ENCODE measurements at regions not wholly inside any gene's neighbourhood (a gene's known extent, or its start where the extent isn't known, plus 50 kb on each side); places are given as distances from the start of the nearest gene placed in this dataset.
A peak's percentile ranks its signal among the peaks of the same experiment; 100 is the strongest.

GRCh38 chr10:78742406-78742729 lies 326.4 kb upstream of the ZMIZ1 start:
- DNase-seq (ENCODE audit: low read depth) = no peak

GRCh38 chr10:78742730-78743615 lies 325.8 kb upstream of the ZMIZ1 start:
- no peak for DNase-seq (ENCODE audit: low read depth)

DNA sequence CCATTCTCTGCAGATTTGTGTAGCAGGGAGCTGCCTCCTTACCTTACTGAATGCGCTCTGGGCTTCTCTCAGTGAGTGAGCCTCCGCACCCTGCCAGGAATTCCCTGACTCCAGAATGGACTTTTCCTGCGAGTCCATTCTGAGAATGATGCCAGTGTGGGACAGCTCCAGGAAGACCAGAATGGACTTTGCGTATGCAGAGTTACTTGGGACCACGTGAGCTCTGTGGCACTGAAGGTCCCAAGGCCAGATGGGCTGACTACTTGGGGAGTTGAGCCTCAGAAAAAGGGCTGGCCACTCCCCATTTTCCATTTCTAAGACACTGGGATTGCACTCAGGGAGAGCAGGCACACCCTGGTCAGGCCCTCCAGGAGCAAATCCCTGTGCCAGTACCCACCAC lies 324.7 kb upstream of the ZMIZ1 start:
- DNase-seq (ENCODE audit: low read depth) = no peak

- no peak for DNase-seq (ENCODE audit: low read depth)
Measured at GRCh38 chr10:78744491-78745090, 324.2 kb upstream of the ZMIZ1 start.

GRCh38 chr10:78745441-78745840 lies 323.3 kb upstream of the ZMIZ1 start:
- DNase-seq (ENCODE audit: low read depth) = no peak

DNA sequence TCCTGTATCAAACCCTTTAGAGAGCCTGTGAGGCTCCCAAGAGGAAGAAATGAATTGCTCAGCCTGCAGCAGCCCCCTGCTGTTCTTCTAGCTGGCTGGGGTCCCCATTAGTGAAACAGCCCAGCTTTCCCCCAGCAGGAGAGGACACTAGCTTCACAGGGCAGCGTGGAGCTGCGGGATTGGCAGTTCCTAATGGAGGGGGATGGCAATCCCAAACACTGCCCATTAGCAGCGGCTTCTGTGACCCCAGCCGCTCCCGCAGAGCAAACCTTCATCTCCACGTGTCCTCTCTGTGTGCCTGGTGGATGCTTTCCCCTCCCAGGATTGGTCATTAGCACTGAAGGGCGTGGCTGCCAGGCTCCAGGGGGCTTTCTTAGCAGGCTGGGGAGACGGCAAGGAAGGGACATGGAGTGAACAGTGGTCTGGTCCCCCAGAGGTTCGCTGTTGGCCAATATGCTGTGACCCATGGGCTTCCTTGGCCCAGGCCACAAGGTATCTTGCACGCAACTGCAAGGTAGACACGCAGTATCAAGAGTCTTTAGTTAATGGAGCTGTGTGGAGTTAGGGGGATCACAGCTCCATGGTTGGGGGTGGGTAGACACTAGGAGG lies 322.5 kb upstream of the ZMIZ1 start:
- DNase-seq (ENCODE audit: low read depth) = no peak

DNA sequence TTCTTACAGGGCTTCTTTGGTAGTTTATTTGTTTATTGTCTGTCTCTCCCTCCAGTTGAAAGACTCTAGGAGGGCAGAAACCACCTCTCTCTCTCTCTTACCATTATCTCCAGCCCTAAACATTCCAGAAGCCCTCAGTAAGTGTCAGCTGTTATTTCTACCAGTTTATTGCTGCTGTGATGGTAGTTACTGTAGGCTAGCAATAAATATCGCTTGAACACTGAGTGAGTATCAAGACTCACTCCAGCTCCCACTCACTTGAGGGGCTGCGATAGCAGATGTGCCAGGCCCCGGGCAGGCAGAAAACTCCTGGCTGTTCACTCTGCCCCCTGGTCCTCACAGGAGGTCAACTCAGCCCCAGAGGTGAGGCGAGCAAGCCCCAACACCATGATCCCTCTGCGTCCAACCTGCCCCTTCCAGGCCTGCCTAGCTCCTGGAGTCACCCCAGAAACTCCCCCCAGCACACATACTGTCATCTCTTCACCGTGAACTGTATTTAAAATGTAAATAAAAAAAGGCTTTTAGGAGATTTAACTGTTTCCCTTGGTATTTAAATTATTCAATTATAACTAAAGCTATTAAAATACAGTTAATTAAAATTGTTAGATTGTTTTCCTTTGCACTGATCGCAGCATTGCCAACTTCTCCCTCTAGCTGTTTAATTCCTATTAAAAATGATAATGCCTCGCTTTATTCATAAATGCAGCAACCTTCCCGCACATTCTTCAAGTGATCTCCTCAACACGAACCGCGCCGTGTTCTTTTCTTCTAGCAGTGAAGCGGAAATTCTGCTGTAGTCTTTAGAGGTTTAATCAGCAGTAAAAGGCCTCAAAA lies 321.1 kb upstream of the ZMIZ1 start:
- DNase-seq (ENCODE audit: low read depth) = no peak

- DNase-seq (ENCODE audit: low read depth) = no peak
Measured at GRCh38 chr10:78748235-78748533, 320.6 kb upstream of the ZMIZ1 start.

DNA sequence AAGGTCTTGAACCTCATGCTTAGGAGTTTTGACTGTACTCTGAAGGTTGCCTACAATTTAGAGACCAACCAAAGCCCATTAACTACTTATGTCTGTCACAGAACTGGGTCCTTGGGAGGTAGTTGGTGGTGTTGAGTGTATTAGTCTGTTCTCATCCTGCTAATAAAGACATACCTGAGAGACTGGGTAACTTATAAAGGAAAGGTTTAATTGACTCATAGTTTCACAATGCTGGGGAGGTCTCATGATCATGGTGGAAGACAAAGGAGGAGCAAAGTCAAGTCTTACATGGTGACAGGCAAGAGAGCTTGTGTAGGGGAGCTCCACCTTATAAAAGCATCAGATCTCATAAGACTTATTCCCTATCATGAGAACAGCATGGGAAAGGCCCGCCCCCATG lies 319.6 kb upstream of the ZMIZ1 start:
- no peak for DNase-seq (ENCODE audit: low read depth)

GRCh38 chr10:78749898-78750297 lies 318.9 kb upstream of the ZMIZ1 start:
- DNase-seq (ENCODE audit: low read depth) = no peak

- DNase-seq (ENCODE audit: low read depth) = no peak
Measured at GRCh38 chr10:78750418-78750817, 318.3 kb upstream of the ZMIZ1 start.

DNA sequence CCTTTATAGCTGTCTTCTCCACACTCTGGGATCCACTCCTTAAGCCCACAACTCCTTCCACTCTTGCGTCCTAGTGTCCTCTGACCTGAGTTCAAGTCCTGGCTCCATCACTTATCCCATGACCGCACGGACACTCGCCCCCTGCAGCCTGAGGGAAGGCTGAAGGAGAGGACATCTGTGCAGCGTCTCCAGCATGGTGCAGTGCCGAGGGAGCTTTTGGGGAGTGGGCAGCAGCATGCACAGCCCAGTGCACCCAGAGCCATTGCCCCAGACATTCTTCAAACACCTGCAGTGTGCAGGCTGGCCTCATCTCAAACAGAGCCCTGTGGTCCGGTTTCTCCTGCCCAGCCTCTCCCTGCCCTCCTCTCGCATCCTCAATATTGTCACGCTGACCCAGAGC lies 317.1 kb upstream of the ZMIZ1 start:
- no peak for DNase-seq (ENCODE audit: low read depth)

GRCh38 chr10:78752221-78752620 lies 316.5 kb upstream of the ZMIZ1 start:
- DNase-seq (ENCODE audit: low read depth) = no peak

GRCh38 chr10:78752708-78753107 lies 316.1 kb upstream of the ZMIZ1 start:
- DNase-seq (ENCODE audit: low read depth) = no peak

- DNase-seq (ENCODE audit: low read depth) = peak; percentile 59
Measured at GRCh38 chr10:78754269-78755062, 314.3 kb upstream of the ZMIZ1 start.

DNA sequence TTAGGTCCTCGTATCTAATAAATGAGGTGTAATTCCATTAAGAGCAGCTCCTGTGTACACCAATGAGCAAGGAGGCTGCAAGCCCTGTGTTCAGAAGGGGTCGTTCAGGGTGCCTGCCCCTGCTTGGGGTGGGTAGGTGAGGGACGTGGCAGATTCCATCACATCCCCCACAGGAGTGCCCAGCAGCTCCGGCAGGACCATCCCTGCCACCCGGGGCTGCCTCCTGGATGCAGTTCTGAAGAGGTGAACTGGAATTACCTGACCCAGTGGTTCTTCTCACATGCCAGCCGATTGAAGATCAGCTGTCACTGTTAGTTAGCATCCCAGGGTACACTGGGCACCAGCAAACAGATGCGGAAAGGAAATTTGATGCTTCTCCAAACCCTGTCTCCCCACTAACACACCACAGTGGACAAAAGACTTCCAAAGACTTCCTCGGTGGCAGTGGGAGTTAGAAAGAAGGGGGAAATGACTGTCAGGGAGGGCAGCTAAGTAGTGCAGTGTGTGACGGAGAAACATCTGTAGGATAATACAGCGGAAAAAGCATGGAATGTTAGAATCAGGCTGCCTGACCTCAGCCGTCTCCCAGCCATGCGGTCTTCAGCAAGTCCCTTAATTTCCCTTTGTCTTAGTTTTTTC lies 313.6 kb upstream of the ZMIZ1 start:
- no peak for DNase-seq (ENCODE audit: low read depth)

GRCh38 chr10:78755877-78756455 lies 312.8 kb upstream of the ZMIZ1 start:
- no peak for DNase-seq (ENCODE audit: low read depth)

- DNase-seq (ENCODE audit: low read depth) = peak; percentile 87
Measured at GRCh38 chr10:78756604-78757343, 312.0 kb upstream of the ZMIZ1 start.

- peak; percentile 49 for DNase-seq (ENCODE audit: low read depth)
Measured at GRCh38 chr10:78757344-78757925, 311.3 kb upstream of the ZMIZ1 start.

GRCh38 chr10:78758176-78758575 lies 310.6 kb upstream of the ZMIZ1 start:
- DNase-seq (ENCODE audit: low read depth) = no peak

Data from non-pigmented ciliary epithelial cell (primary cell).